Karpas-422 (cell line): ENCODE measurements at regions not wholly inside any gene's neighbourhood (a gene's known extent, or its start where the extent isn't known, plus 50 kb on each side); places are given as distances from the start of the nearest gene placed in this dataset.

Source experiments
- DNase-seq: peaks from one replicate; pipeline ENCODE4 v3.0.0-alpha.2; 2015
- H2AFZ ChIP-seq: fragments of 200-600 bp; sonication (generic); 2 replicates; pipeline ENCODE4 v1.6.1; 2014; ENCODE audit warnings: antibody characterized with exemption, low read length, mixed read lengths
- H3K27ac ChIP-seq: fragments of 200-600 bp; sonication (generic); 2 replicates; pipeline ENCODE4 v1.5.1; 2014; ENCODE audit warnings: mild to moderate bottlenecking, low read length, moderate library complexity
- H3K27me3 ChIP-seq: fragments of 200-600 bp; sonication (generic); 2 replicates; pipeline ENCODE4 v1.6.1; 2014; ENCODE audit warnings: low read length, mixed read lengths
- H3K36me3 ChIP-seq: fragments of 200-600 bp; sonication (generic); 2 replicates; pipeline ENCODE4 v1.6.1; 2014; ENCODE audit warnings: low read length, mixed read lengths; ENCODE audit not compliant: insufficient read depth
- H3K4me1 ChIP-seq: fragments of 200-600 bp; sonication (generic); 2 replicates; pipeline ENCODE4 v1.6.1; 2014; ENCODE audit warnings: mild to moderate bottlenecking, low read length, mixed read lengths
- H3K4me2 ChIP-seq: fragments of 200-600 bp; sonication (generic); 2 replicates; pipeline ENCODE4 v1.6.1; 2014; ENCODE audit warnings: low read length, low read depth, mild to moderate bottlenecking; ENCODE audit not compliant: poor library complexity, severe bottlenecking
- H3K4me3 ChIP-seq: fragments of 200-600 bp; sonication (generic); 2 replicates; pipeline ENCODE4 v1.5.1; 2014; ENCODE audit warnings: mild to moderate bottlenecking, antibody characterized with exemption, low read length, mixed read lengths
- H3K79me2 ChIP-seq: fragments of 200-600 bp; sonication (generic); 2 replicates; pipeline ENCODE4 v1.6.1; 2014; ENCODE audit warnings: mild to moderate bottlenecking, low read length, mixed read lengths
- H3K9ac ChIP-seq: fragments of 200-600 bp; sonication (generic); 2 replicates; pipeline ENCODE4 v1.6.0; 2014; ENCODE audit warnings: low read length
- H3K9me2 ChIP-seq: fragments of 200-600 bp; sonication (generic), shearing (Covaris generic); replicated peaks from 2 replicates; pipeline ENCODE4 v1.6.0; 2014; ENCODE audit warnings: mild to moderate bottlenecking, low read length, moderate library complexity; ENCODE audit not compliant: insufficient read depth
- H3K9me3 ChIP-seq: fragments of 300-700, 200-600 bp; sonication (generic); 2 replicates; pipeline ENCODE4 v1.6.1; 2014; ENCODE audit warnings: low read length, mixed read lengths
- H4K20me1 ChIP-seq: fragments of 200-600 bp; sonication (generic); 2 replicates; pipeline ENCODE4 v1.6.1; 2014; ENCODE audit warnings: mild to moderate bottlenecking, antibody characterized with exemption, low read length, low read depth; ENCODE audit not compliant: insufficient read depth

DNA sequence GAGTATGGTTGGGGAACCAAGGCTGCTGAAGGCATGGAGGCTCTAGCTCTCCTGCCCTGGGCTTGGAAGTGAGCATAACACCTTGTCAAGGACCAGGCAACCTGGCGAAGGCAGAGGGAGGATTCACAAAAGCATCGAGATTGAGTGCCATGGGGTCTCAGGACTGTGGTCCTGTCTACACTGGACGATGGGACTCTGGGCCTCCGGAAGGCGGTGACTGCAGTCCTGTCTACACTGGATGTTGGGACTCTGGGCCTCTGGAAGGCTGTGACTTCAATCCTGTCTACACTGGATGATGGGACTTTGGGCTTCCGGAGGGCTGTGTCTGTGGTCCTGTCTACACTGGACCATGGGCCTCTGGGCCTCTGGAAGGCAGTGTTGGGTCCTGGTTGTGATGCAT, 290.4 kb downstream of the TEX29 start:
- no peaks in the 10 kb centered on the region for H4K20me1 ChIP-seq
- no peak overlapping the region for H3K4me2 ChIP-seq
- H3K27ac ChIP-seq: no peak overlapping the region
- no peaks in the 10 kb centered on the region for H3K9me2 ChIP-seq
- no peak overlapping the region for H3K4me3 ChIP-seq
- no peaks in the 10 kb centered on the region for H3K9me3 ChIP-seq
- DNase-seq: no peak
- H3K9ac ChIP-seq: no peak overlapping the region
- no peaks in the 10 kb centered on the region for H3K4me1 ChIP-seq
- H3K79me2 ChIP-seq: no peaks in the 10 kb centered on the region
- no peak overlapping the region for H2AFZ ChIP-seq
- H3K27me3 ChIP-seq: no peaks in the 10 kb centered on the region
- no peaks in the 10 kb centered on the region for H3K36me3 ChIP-seq

DNA sequence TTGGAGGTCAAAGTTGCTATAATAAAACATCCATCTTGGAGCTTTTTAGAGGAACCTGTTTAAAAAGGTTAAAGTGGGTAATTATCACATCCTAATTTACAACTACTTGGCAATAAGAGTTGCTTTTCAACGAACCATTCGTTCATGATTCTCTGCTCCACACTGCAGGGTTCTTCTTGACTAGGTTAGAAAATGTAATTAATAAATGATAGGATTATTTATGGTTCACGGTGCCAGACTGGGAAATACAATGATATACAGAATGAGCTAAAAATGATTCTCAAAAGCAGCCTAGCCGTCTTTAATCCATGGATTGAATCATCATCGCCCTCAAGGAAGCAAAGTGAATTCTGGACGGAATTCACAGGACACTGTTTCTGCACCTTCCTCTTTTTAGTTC, 291.2 kb downstream of the TEX29 start:
- Histone ChIP-seq H3K9me2 (no peaks in the 10 kb centered on the region), H3K36me3 (no peaks in the 10 kb centered on the region)

DNA sequence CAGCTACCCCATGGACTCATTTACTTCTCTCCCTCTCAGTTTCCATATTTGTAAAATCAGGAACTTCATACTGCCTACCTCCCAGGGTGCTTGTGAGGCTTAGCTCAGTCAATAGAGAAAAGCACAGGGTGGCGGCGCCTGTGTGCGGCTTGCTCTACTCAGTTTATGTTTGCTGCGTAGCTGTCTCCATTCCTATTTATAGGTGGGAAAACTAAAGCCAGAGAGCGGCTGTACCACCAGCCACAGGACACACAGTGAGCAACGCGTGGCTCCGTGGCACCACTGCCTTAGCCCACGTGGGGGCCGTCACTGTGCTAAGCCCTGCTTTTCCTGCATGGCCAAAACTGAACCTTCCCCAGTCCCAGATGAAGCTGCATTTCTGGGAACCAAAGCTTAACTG, 292.4 kb downstream of the TEX29 start:
- DNase-seq: no peak

More for the DNA sequence above, 291.2 kb downstream of the TEX29 start:
- no peak for DNase-seq
- Histone ChIP-seq H3K79me2 (no peaks in the 10 kb centered on the region), H3K27ac (no peak overlapping the region), H3K4me1 (no peaks in the 10 kb centered on the region), H3K9me3 (no peaks in the 10 kb centered on the region), H3K27me3 (no peaks in the 10 kb centered on the region), H4K20me1 (no peaks in the 10 kb centered on the region), H2AFZ (no peak overlapping the region), H3K9ac (no peak overlapping the region), H3K4me3 (no peak overlapping the region), H3K4me2 (no peak overlapping the region)

DNA sequence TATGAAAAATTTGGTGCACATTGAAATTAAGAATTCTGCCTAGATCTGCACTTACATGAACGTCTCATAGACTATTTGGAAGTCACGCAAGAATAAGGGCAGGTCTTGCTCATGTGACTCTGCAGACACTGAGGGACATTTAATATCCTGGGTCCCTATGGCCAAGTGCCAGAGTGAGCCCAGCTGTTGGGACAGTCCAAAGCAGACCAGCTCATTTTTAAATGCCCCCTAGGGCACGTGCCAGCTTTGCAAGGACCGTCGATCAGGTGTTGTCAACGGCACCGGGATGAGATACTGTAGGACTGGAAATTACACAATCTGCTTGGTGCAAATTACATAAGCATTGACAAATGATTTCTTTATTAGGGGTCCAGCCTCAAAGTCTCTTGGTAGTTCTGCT, 293.6 kb downstream of the TEX29 start:
- Histone ChIP-seq H4K20me1 (no peaks in the 10 kb centered on the region), H3K27me3 (no peaks in the 10 kb centered on the region), H3K4me3 (no peak overlapping the region), H3K79me2 (no peaks in the 10 kb centered on the region), H3K9me3 (no peaks in the 10 kb centered on the region), H3K4me2 (no peak overlapping the region), H3K9ac (no peak overlapping the region), H3K27ac (no peak overlapping the region), H3K36me3 (no peaks in the 10 kb centered on the region), H3K4me1 (no peaks in the 10 kb centered on the region), H2AFZ (no peak overlapping the region), H3K9me2 (no peaks in the 10 kb centered on the region)
- DNase-seq: no peak

More for the DNA sequence above, 292.4 kb downstream of the TEX29 start:
- Histone ChIP-seq H3K4me3 (no peak overlapping the region), H2AFZ (no peak overlapping the region), H4K20me1 (no peaks in the 10 kb centered on the region), H3K9me3 (no peaks in the 10 kb centered on the region), H3K27me3 (no peaks in the 10 kb centered on the region), H3K79me2 (no peaks in the 10 kb centered on the region), H3K4me1 (no peaks in the 10 kb centered on the region), H3K9me2 (no peaks in the 10 kb centered on the region), H3K9ac (no peak overlapping the region), H3K4me2 (no peak overlapping the region), H3K27ac (no peak overlapping the region), H3K36me3 (no peaks in the 10 kb centered on the region)

DNA sequence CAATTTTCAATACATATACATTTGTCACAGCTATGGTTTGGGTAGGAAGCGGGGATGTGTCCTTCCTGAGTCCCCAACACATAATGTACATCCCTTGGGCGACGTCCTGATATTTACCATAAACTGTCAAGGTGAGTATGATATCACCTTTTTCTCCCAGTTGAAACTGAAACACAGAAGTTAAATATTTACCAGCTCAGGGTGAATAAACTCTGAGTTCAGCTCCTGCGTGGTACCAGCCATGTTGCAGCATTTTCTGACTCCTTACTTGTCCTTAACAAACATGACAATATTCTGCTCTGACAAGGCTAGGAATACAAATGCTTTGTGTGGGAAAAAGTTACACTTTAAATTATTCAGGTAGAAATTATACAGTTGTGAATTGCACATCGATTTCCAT, 294.2 kb downstream of the TEX29 start:
- no peak overlapping the region for H3K4me2 ChIP-seq
- no peaks in the 10 kb centered on the region for H3K36me3 ChIP-seq
- H2AFZ ChIP-seq: no peak overlapping the region
- H3K79me2 ChIP-seq: no peaks in the 10 kb centered on the region
- H3K27ac ChIP-seq: no peak overlapping the region
- no peaks in the 10 kb centered on the region for H3K9me2 ChIP-seq
- no peak for DNase-seq
- H4K20me1 ChIP-seq: no peaks in the 10 kb centered on the region
- H3K4me1 ChIP-seq: no peaks in the 10 kb centered on the region
- no peaks in the 10 kb centered on the region for H3K9me3 ChIP-seq
- no peak overlapping the region for H3K9ac ChIP-seq
- no peaks in the 10 kb centered on the region for H3K27me3 ChIP-seq
- no peak overlapping the region for H3K4me3 ChIP-seq

DNA sequence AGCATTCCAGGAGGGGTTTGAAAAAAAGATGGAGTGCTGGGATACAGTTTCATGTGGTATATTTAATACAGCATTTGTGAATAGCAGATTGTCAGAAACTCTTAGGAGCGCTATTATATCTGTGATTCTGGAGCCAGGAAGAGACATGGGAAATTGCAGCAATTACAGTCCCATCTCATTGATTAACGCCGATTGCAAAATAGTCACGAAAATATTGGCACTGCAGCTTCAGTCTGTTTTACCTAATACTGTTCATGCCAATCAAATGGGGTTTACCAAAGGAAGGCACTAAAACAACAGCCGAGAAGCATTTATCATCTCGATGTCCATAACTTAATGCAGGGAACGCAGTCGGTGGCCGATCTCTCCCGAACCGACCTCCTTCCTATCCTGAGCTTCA, 295.8 kb downstream of the TEX29 start:
- no peaks in the 10 kb centered on the region for H3K27me3 ChIP-seq
- H3K9ac ChIP-seq: no peak overlapping the region

DNA sequence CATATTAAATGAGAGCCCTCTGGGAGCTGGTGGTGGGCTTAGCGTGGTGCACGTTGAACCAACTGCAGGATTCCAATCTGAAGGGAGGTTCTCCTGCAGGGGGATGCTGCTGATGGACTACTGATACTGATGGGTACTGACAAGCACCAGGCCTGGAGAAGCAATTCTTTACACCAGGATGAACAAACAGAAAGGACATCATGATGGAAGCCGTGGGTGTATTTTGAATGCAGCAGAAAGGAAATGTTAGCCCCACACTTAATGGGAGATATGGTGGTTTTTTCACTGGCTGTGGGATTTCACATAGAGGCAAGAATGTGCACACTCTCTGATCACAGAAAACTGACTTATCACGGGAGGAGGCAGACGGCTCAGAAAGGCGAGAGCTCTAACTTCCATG, 299.7 kb downstream of the TEX29 start:
- no peak overlapping the region for H3K27ac ChIP-seq
- H3K4me1 ChIP-seq: no peaks in the 10 kb centered on the region
- H4K20me1 ChIP-seq: no peaks in the 10 kb centered on the region
- no peaks in the 10 kb centered on the region for H3K36me3 ChIP-seq
- no peak overlapping the region for H3K9ac ChIP-seq
- H3K9me3 ChIP-seq: no peaks in the 10 kb centered on the region
- no peak overlapping the region for H2AFZ ChIP-seq
- no peaks in the 10 kb centered on the region for H3K79me2 ChIP-seq
- no peaks in the 10 kb centered on the region for H3K9me2 ChIP-seq
- H3K27me3 ChIP-seq: no peaks in the 10 kb centered on the region
- no peak overlapping the region for H3K4me3 ChIP-seq
- H3K4me2 ChIP-seq: no peak overlapping the region
- DNase-seq: no peak

More for the DNA sequence above, 295.8 kb downstream of the TEX29 start:
- Histone ChIP-seq H3K27ac (no peak overlapping the region), H3K4me3 (no peak overlapping the region), H3K9me3 (no peaks in the 10 kb centered on the region), H3K79me2 (no peaks in the 10 kb centered on the region), H4K20me1 (no peaks in the 10 kb centered on the region), H3K9me2 (no peaks in the 10 kb centered on the region), H3K4me1 (no peaks in the 10 kb centered on the region), H3K36me3 (no peaks in the 10 kb centered on the region), H3K4me2 (no peak overlapping the region), H2AFZ (no peak overlapping the region)
- DNase-seq: no peak

DNA sequence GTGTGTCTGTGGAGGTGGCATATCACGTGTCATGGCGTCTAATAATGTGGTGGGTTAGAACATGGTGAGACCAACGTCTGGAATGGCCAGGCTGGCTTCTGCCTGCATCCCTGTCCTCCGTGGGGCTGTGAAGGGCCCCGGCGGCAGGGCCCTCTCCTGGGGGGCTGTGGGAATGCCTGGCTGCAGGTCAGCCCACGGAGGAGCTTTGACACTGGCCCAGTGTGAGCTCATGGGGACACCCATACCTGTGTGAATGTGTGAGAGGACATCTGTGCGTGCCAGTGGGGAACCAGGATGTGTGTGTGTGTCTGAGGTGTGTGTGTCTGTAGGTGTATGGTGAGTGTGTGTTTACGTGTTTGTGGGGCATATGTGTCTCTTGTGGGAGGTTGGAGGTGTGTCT, 300.1 kb downstream of the TEX29 start:
- Histone ChIP-seq H3K27me3 (no peaks in the 10 kb centered on the region), H3K4me1 (no peaks in the 10 kb centered on the region), H2AFZ (no peak overlapping the region), H4K20me1 (no peaks in the 10 kb centered on the region), H3K4me3 (no peak overlapping the region), H3K79me2 (no peaks in the 10 kb centered on the region), H3K4me2 (no peak overlapping the region), H3K9ac (no peak overlapping the region), H3K27ac (no peak overlapping the region), H3K9me3 (no peaks in the 10 kb centered on the region), H3K9me2 (no peaks in the 10 kb centered on the region), H3K36me3 (no peaks in the 10 kb centered on the region)
- no peak for DNase-seq

DNA sequence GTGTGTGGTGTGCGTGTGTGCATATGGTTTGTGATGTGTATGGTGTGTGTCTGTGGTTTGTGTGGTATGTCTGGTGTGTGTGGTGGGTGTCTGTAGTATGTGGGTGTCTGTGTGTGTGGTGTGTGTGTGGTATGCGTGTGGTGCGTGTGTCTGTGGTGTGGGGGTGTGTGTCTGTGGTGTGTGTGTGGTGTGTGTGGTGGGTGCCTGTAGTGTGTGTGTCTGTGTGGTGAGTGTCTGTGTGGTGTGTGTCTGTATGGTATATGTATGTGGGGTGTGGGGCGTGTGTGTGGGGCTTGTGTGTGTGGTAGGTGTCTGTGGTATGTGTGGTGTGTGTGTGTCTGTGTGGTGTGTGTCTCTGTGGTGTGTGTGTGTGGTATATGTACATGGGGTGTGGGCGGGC, 300.7 kb downstream of the TEX29 start:
- Histone ChIP-seq H2AFZ (no peak overlapping the region), H3K9ac (no peak overlapping the region), H3K4me2 (no peak overlapping the region), H3K79me2 (no peaks in the 10 kb centered on the region), H3K27ac (no peak overlapping the region), H3K27me3 (no peaks in the 10 kb centered on the region), H3K9me3 (no peaks in the 10 kb centered on the region), H4K20me1 (no peaks in the 10 kb centered on the region), H3K36me3 (no peaks in the 10 kb centered on the region), H3K9me2 (no peaks in the 10 kb centered on the region), H3K4me3 (no peak overlapping the region), H3K4me1 (no peaks in the 10 kb centered on the region)
- DNase-seq: no peak
